Peyer's patch (tissue), 4 donors: ENCODE measurements at regions not wholly inside any gene's neighbourhood (a gene's known extent, or its start where the extent isn't known, plus 50 kb on each side); places are given as distances from the start of the nearest gene placed in this dataset.

Experiments used
- POLR2A ChIP-seq, 2 donors: fragments of 450-650 bp; IDR thresholded peaks; one replicate each; pipeline ENCODE4 v1.5.1; 2017; ENCODE audit warnings: antibody characterized with exemption in 2 of 2, mild to moderate bottlenecking in 2 of 2, moderate library complexity in 2 of 2
- TF ChIP-seq, protein P1 (sequence below), 6 experiments: fragments of 450-650 bp in 4 of 6; fragments of 200-600 bp in 2 of 6; sonication (generic) in 1 of 6; IDR thresholded peaks; one replicate each; pipeline ENCODE4 v1.5.1; 2017 to 2019; ENCODE audit warnings: antibody characterized with exemption in 6 of 6, mild to moderate bottlenecking in 3 of 6, moderate library complexity in 1 of 6

DNA sequence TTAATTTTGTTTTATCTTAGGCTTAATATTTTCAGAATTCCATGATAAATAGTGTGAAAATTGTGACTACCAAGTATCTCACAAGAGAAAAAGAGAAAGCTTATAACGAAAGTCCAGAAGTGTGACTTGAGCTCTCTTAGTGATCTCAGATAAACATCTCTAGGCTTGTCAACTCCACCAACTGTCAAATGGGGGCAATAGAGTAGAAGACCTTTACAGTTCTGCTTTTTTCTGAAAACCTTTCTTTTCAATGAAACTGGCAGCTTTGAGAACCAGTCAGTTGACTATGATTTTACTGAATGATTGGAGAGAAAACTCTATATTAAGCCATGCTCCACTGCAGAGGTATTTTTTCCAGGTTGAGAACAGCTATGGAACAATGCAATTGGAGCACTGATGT, 119.2 kb upstream of the TP63 start:
- TF ChIP-seq POLR2A (IDR thresholded peaks at IDR 0.05) = no peak
- TF ChIP-seq, protein P1, sequence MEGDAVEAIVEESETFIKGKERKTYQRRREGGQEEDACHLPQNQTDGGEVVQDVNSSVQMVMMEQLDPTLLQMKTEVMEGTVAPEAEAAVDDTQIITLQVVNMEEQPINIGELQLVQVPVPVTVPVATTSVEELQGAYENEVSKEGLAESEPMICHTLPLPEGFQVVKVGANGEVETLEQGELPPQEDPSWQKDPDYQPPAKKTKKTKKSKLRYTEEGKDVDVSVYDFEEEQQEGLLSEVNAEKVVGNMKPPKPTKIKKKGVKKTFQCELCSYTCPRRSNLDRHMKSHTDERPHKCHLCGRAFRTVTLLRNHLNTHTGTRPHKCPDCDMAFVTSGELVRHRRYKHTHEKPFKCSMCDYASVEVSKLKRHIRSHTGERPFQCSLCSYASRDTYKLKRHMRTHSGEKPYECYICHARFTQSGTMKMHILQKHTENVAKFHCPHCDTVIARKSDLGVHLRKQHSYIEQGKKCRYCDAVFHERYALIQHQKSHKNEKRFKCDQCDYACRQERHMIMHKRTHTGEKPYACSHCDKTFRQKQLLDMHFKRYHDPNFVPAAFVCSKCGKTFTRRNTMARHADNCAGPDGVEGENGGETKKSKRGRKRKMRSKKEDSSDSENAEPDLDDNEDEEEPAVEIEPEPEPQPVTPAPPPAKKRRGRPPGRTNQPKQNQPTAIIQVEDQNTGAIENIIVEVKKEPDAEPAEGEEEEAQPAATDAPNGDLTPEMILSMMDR (IDR thresholded peaks at IDR 0.05) = no peak
